DND-41 (cell line): ENCODE measurements at regions not wholly inside any gene's neighbourhood (a gene's known extent, or its start where the extent isn't known, plus 50 kb on each side); places are given as distances from the start of the nearest gene placed in this dataset.

Experiments
- ATAC-seq: fragments of 200-7000 bp; cut with Tn5 transposase; 3 replicates; pipeline ENCODE4 v1.9.1; 2021; ENCODE audit warnings: low read depth; ENCODE audit not compliant: insufficient read depth
- DNase-seq: peaks from one replicate; pipeline ENCODE4 v3.0.0-alpha.2; 2020
- H2AFZ ChIP-seq: 2 replicates; pipeline ENCODE4 v1.6.0; 2012; ENCODE audit warnings: low read depth, low read length
- H3K27ac ChIP-seq: 2 replicates; pipeline ENCODE4 v1.5.1; 2012; ENCODE audit warnings: low read length, inconsistent platforms
- H3K27me3 ChIP-seq: fragments of 200-600 bp; sonication (generic); 2 replicates; pipeline ENCODE4 v1.6.0; 2012; ENCODE audit warnings: low read length, mild to moderate bottlenecking, inconsistent platforms; ENCODE audit not compliant: insufficient read depth, poor library complexity
- H3K36me3 ChIP-seq: 2 replicates; pipeline ENCODE4 v1.5.1; 2012; ENCODE audit warnings: low read length, inconsistent platforms; ENCODE audit not compliant: insufficient read depth
- H3K4me1 ChIP-seq: 2 replicates; pipeline ENCODE4 v1.5.1; 2012; ENCODE audit warnings: mild to moderate bottlenecking, low read length; ENCODE audit not compliant: insufficient read depth
- H3K4me2 ChIP-seq: 2 replicates; pipeline ENCODE4 v1.6.0; 2012; ENCODE audit warnings: mild to moderate bottlenecking, moderate library complexity, low read length, inconsistent platforms; ENCODE audit not compliant: insufficient read depth
- H3K4me3 ChIP-seq, 2 experiments: fragments of 200-600 bp in 1 of 2; shearing (Covaris generic) in 1 of 2; 2 replicates each; pipeline ENCODE4 v1.5.1; 2012 to 2016; ENCODE audit warnings: inconsistent platforms in 2 of 2, low read length in 2 of 2, mild to moderate bottlenecking in 2 of 2, low read depth in 1 of 2, moderate library complexity in 1 of 2
- H3K79me2 ChIP-seq: 2 replicates; pipeline ENCODE4 v1.6.0; 2012; ENCODE audit warnings: low read length, inconsistent platforms; ENCODE audit not compliant: insufficient read depth
- H3K9ac ChIP-seq: 2 replicates; pipeline ENCODE4 v1.6.0; 2012; ENCODE audit warnings: low read depth, mild to moderate bottlenecking, inconsistent platforms, low read length, moderate library complexity
- H3K9me3 ChIP-seq: 2 replicates; pipeline ENCODE4 v1.5.1; 2012; ENCODE audit warnings: low read length, moderate library complexity, mild to moderate bottlenecking, inconsistent platforms; ENCODE audit not compliant: insufficient read depth, severe bottlenecking
- H4K20me1 ChIP-seq: 2 replicates; pipeline ENCODE4 v1.6.0; 2012; ENCODE audit warnings: low read length; ENCODE audit not compliant: insufficient read depth
- CTCF ChIP-seq: IDR thresholded peaks from 2 replicates; pipeline ENCODE4 v1.5.1; 2012; ENCODE audit warnings: borderline replicate concordance, low read length, moderate library complexity, mild to moderate bottlenecking; ENCODE audit not compliant: poor library complexity, severe bottlenecking; ENCODE audit errors: extremely low read depth
- EZH2 ChIP-seq: IDR thresholded peaks from 3 replicates; pipeline ENCODE4 v1.6.1; 2012; ENCODE audit warnings: borderline replicate concordance, low read depth, mild to moderate bottlenecking, moderate library complexity, low read length, inconsistent platforms; ENCODE audit not compliant: severe bottlenecking

- H3K27ac ChIP-seq = no peak overlapping the region
- no peaks in the 10 kb centered on the region for H3K79me2 ChIP-seq
- TF ChIP-seq EZH2 (no peak), CTCF (no peak)
- no peak overlapping the region for H3K4me3 ChIP-seq
- no peaks in the 10 kb centered on the region for H3K9me3 ChIP-seq
- no peak for ATAC-seq
- no peaks in the 10 kb centered on the region for H3K4me1 ChIP-seq
- no peaks in the 10 kb centered on the region for H4K20me1 ChIP-seq
- H3K36me3 ChIP-seq = no peaks in the 10 kb centered on the region
- H3K4me2 ChIP-seq = no peak overlapping the region
- no peak for DNase-seq
- H3K27me3 ChIP-seq = no peaks in the 10 kb centered on the region
- H3K9ac ChIP-seq = no peak overlapping the region
- H2AFZ ChIP-seq = no peak overlapping the region
Measured at GRCh38 chr4:124386163-124386562, 326.4 kb downstream of the ANKRD50 start.

GRCh38 chr4:124386648-124387047, 325.9 kb downstream of the ANKRD50 start:
- Histone ChIP-seq H3K4me3 (no peak overlapping the region), H3K79me2 (no peaks in the 10 kb centered on the region), H3K4me2 (no peak overlapping the region), H2AFZ (no peak overlapping the region), H3K9ac (no peak overlapping the region), H3K9me3 (no peaks in the 10 kb centered on the region), H3K4me1 (no peaks in the 10 kb centered on the region), H3K27me3 (no peaks in the 10 kb centered on the region), H4K20me1 (no peaks in the 10 kb centered on the region), H3K27ac (no peak overlapping the region), H3K36me3 (no peaks in the 10 kb centered on the region)
- peak; percentile 44; the same call in 1 of the 3 replicates for ATAC-seq
- TF ChIP-seq CTCF (no peak), EZH2 (no peak)
- no peak for DNase-seq

GRCh38 chr4:124389591-124389990, 322.9 kb downstream of the ANKRD50 start:
- DNase-seq (no peak), ATAC-seq (no peak)
- no peak for TF ChIP-seq CTCF
- no peak for TF ChIP-seq EZH2
- Histone ChIP-seq H3K27ac (no peak overlapping the region), H3K4me1 (no peaks in the 10 kb centered on the region), H3K4me2 (no peak overlapping the region), H3K36me3 (no peaks in the 10 kb centered on the region), H3K4me3 (no peak overlapping the region), H3K79me2 (no peaks in the 10 kb centered on the region), H3K9ac (no peak overlapping the region), H3K9me3 (no peaks in the 10 kb centered on the region), H3K27me3 (no peaks in the 10 kb centered on the region), H4K20me1 (no peaks in the 10 kb centered on the region), H2AFZ (no peak overlapping the region)

- Histone ChIP-seq H2AFZ (no peak overlapping the region), H3K4me3 (no peak overlapping the region), H4K20me1 (no peaks in the 10 kb centered on the region), H3K27me3 (no peaks in the 10 kb centered on the region), H3K27ac (no peak overlapping the region), H3K36me3 (no peaks in the 10 kb centered on the region), H3K9me3 (no peaks in the 10 kb centered on the region), H3K9ac (no peak overlapping the region), H3K4me1 (no peaks in the 10 kb centered on the region), H3K4me2 (no peak overlapping the region), H3K79me2 (no peaks in the 10 kb centered on the region)
- TF ChIP-seq CTCF = no peak
- no peak for TF ChIP-seq EZH2
- ATAC-seq = no peak
- DNase-seq = no peak
Measured at GRCh38 chr4:124390861-124391260, 321.7 kb downstream of the ANKRD50 start.
